ENCODE measurements at regions not wholly inside any gene's neighbourhood (a gene's known extent, or its start where the extent isn't known, plus 50 kb on each side); places are given as distances from the start of the nearest gene placed in this dataset.
A peak's percentile ranks its signal among the peaks of the same experiment; 100 is the strongest.
"Not testable (repeated sequence)": the region's sequence is repeated elsewhere in the genome, so short reads cannot be mapped to it uniquely, and the experiment has no call there.

GRCh38 chr12:14075797-14076393 is 94.5 kb upstream of the GRIN2B start:
- no peaks in the 10 kb centered on the region for H3K4me1 ChIP-seq (ENCODE audit: control insufficient read depth, insufficient read depth, low read length)
- no peaks in the 10 kb centered on the region for H3K27me3 ChIP-seq (ENCODE audit: control insufficient read depth, insufficient read depth, low read length)
- no peaks in the 10 kb centered on the region for H3K36me3 ChIP-seq (ENCODE audit: control insufficient read depth, insufficient read depth, low read length)
- DNase-seq (ENCODE audit: low read depth, low spot score) = no peak
- no peaks in the 10 kb centered on the region for H3K9me3 ChIP-seq (ENCODE audit: control insufficient read depth, insufficient read depth, low read length)
- no CpG with 5 or more reads among the region's 2 CpGs for WGBS (ENCODE audit: insufficient coverage, insufficient read length)
- H3K4me3 ChIP-seq (ENCODE audit: low read length) = no peak overlapping the region
- no peak overlapping the region for H3K27ac ChIP-seq (ENCODE audit: low read length)

DNA sequence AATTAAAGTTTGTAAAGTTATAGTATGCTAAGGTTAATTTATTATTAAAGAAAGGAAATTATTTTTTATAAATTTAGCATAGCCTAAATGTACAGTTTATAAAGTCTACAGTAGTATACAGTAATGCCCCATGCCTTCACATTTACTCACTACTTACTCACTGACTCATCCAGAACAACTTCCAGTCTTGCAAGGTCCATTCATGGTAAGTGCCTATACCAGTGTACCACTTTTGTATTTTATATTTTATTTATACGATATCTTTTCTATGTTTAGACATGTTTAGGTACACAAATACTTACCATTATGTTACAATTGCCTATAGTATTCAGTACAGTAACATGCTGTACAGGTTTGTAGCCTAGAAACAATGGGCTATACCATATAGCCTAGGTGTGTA is 95.1 kb upstream of the GRIN2B start:
- H3K27me3 ChIP-seq (ENCODE audit: control insufficient read depth, insufficient read depth, low read length) = no peaks in the 10 kb centered on the region
- DNase-seq (ENCODE audit: low read depth, low spot score) = no peak
- H3K4me3 ChIP-seq (ENCODE audit: low read length) = no peak overlapping the region
- no peaks in the 10 kb centered on the region for H3K9me3 ChIP-seq (ENCODE audit: control insufficient read depth, insufficient read depth, low read length)
- H3K36me3 ChIP-seq (ENCODE audit: control insufficient read depth, insufficient read depth, low read length) = no peaks in the 10 kb centered on the region
- H3K27ac ChIP-seq (ENCODE audit: low read length) = no peak overlapping the region
- WGBS (ENCODE audit: insufficient coverage, insufficient read length) = no CpG with 5 or more reads among the region's 1 CpG
- H3K4me1 ChIP-seq (ENCODE audit: control insufficient read depth, insufficient read depth, low read length) = no peaks in the 10 kb centered on the region

DNA sequence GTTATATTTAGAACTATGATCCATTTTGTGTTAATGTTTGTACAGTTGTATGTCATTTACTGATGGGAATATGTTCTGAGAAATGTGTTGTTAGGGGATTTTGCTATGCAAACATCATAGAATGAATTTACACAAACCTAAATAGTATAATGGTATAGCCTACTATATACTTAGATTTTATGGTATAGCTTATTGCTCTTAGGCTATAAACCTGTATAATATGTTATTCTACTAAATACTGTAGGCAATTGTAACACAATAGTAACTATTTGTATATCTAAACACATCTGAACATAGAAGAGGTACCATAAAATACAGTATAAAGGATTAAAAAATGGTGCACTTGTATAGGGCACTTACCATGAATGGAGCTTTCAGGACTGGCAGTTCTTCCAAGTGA is 105.4 kb upstream of the GRIN2B start:
- no peaks in the 10 kb centered on the region for H3K4me1 ChIP-seq (ENCODE audit: control insufficient read depth, insufficient read depth, low read length)
- H3K9me3 ChIP-seq (ENCODE audit: control insufficient read depth, insufficient read depth, low read length) = no peaks in the 10 kb centered on the region
- no peaks in the 10 kb centered on the region for H3K27me3 ChIP-seq (ENCODE audit: control insufficient read depth, insufficient read depth, low read length)
- no peak overlapping the region for H3K4me3 ChIP-seq (ENCODE audit: low read length)
- H3K36me3 ChIP-seq (ENCODE audit: control insufficient read depth, insufficient read depth, low read length) = no peaks in the 10 kb centered on the region
- no peak overlapping the region for H3K27ac ChIP-seq (ENCODE audit: low read length)
- no peak for DNase-seq (ENCODE audit: low read depth, low spot score)

GRCh38 chr12:14099994-14100393 is 118.6 kb upstream of the GRIN2B start:
- H3K4me3 ChIP-seq (ENCODE audit: low read length) = no peak overlapping the region
- H3K27me3 ChIP-seq (ENCODE audit: control insufficient read depth, insufficient read depth, low read length) = no peaks in the 10 kb centered on the region
- no peak for DNase-seq (ENCODE audit: low read depth, low spot score)
- no peaks in the 10 kb centered on the region for H3K4me1 ChIP-seq (ENCODE audit: control insufficient read depth, insufficient read depth, low read length)
- no peak overlapping the region for H3K27ac ChIP-seq (ENCODE audit: low read length)
- no peaks in the 10 kb centered on the region for H3K9me3 ChIP-seq (ENCODE audit: control insufficient read depth, insufficient read depth, low read length)
- H3K36me3 ChIP-seq (ENCODE audit: control insufficient read depth, insufficient read depth, low read length) = no peaks in the 10 kb centered on the region
- WGBS (ENCODE audit: insufficient coverage, insufficient read length) = no CpG with 5 or more reads among the region's 3 CpGs

DNA sequence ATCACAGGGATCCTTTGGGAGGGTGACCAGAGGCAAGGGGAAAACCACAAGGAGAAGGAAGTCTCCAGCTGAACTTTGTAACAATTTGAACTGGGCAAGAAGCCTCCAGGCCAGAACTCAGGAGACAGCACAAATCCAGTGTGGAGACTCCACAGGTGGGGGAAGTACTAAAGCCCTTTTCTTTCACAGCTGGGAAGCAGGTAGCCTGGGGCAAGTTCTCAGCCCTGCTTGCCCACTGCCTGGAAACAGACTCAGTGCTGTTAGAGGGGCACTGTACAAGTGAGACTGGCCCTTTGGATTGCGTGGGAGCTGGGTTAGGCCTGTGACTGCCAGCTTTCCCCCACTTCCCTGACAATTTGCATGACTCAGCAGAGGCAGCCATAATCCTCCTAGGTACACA is 120.2 kb upstream of the GRIN2B start:
- not testable (repeated sequence) for DNase-seq (ENCODE audit: low read depth, low spot score); H3K4me1 ChIP-seq (ENCODE audit: control insufficient read depth, insufficient read depth, low read length); H3K4me3 ChIP-seq (ENCODE audit: low read length); H3K9me3 ChIP-seq (ENCODE audit: control insufficient read depth, insufficient read depth, low read length); H3K27ac ChIP-seq (ENCODE audit: low read length); H3K36me3 ChIP-seq (ENCODE audit: control insufficient read depth, insufficient read depth, low read length); H3K27me3 ChIP-seq (ENCODE audit: control insufficient read depth, insufficient read depth, low read length)
- WGBS (ENCODE audit: insufficient coverage, insufficient read length) = no CpG with 5 or more reads among the region's 1 CpG

DNA sequence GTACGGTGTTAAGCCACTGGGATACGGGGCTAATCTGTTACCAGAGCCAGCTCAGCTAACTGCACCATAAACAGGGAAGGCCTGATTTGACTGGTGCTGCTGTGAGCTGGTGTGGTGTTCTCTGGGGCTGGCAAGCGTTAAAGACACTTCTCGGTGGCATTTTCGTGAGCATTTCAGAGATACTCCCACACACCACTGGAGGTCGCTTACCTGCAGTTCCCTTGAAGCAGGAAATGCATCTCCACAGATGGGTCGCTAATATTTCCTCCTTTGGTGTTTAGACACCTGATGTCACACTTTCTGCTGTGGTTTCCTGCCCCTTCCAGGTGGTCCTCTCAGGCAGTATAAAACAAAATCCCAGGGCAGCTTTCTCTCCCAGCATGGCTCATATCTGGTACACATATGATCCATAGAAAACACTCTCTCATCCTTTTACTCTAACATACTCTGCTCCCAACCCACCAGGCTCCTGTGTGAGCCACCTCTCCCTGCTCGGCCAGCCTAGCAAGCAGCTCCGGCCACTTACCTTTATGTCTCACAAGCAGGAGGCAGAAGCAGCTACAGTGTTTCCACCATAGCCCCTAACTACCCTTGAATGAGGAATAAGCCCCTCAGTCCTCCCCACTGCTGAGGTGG is 129.9 kb upstream of the GRIN2B start:
- H3K27ac ChIP-seq (ENCODE audit: low read length) = no peak overlapping the region
- H3K4me1 ChIP-seq (ENCODE audit: control insufficient read depth, insufficient read depth, low read length) = peaks cover 1% of the 10 kb centered on the region; the same call in 1 of the 2 replicates
- H3K4me3 ChIP-seq (ENCODE audit: low read length) = no peak overlapping the region
- DNase-seq (ENCODE audit: low read depth, low spot score) = peak; percentile 31
- H3K36me3 ChIP-seq (ENCODE audit: control insufficient read depth, insufficient read depth, low read length) = no peaks in the 10 kb centered on the region
- no peaks in the 10 kb centered on the region for H3K27me3 ChIP-seq (ENCODE audit: control insufficient read depth, insufficient read depth, low read length)
- no peaks in the 10 kb centered on the region for H3K9me3 ChIP-seq (ENCODE audit: control insufficient read depth, insufficient read depth, low read length)
- WGBS (ENCODE audit: insufficient coverage, insufficient read length) = no CpG with 5 or more reads among the region's 9 CpGs

DNA sequence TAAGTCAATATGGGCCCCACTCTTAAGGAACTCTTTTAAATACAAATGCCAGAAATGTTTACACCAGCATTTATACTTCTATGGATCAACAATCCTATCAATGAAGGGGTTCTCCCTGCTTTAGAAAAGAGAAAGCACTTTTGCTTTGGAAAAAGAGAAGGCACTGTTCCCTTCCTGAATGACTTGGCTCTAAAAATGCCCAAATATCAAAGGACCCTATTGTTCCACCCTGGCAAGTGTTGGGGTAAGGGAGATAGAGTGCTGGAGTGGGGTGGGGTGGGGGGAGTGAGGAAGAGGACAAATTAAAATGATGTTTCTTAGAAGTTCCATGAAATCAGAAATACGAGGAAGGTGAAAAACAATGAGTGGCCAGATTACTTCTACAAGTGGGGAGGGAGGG is 131.6 kb upstream of the GRIN2B start:
- H3K27ac ChIP-seq (ENCODE audit: low read length) = no peak overlapping the region
- peaks cover 1% of the 10 kb centered on the region; the same call in 1 of the 2 replicates for H3K4me1 ChIP-seq (ENCODE audit: control insufficient read depth, insufficient read depth, low read length)
- WGBS (ENCODE audit: insufficient coverage, insufficient read length) = no CpG with 5 or more reads among the region's 1 CpG
- H3K9me3 ChIP-seq (ENCODE audit: control insufficient read depth, insufficient read depth, low read length) = no peaks in the 10 kb centered on the region
- H3K27me3 ChIP-seq (ENCODE audit: control insufficient read depth, insufficient read depth, low read length) = no peaks in the 10 kb centered on the region
- no peak overlapping the region for H3K4me3 ChIP-seq (ENCODE audit: low read length)
- H3K36me3 ChIP-seq (ENCODE audit: control insufficient read depth, insufficient read depth, low read length) = no peaks in the 10 kb centered on the region
- no peak for DNase-seq (ENCODE audit: low read depth, low spot score)

- Histone ChIP-seq H3K36me3 (ENCODE audit: control insufficient read depth, insufficient read depth, low read length) (no peaks in the 10 kb centered on the region), H3K9me3 (ENCODE audit: control insufficient read depth, insufficient read depth, low read length) (no peaks in the 10 kb centered on the region), H3K27me3 (ENCODE audit: control insufficient read depth, insufficient read depth, low read length) (no peaks in the 10 kb centered on the region), H3K4me1 (ENCODE audit: control insufficient read depth, insufficient read depth, low read length) (no peaks in the 10 kb centered on the region), H3K27ac (ENCODE audit: low read length) (no peak overlapping the region), H3K4me3 (ENCODE audit: low read length) (no peak overlapping the region)
- no CpG with 5 or more reads among the region's 2 CpGs for WGBS (ENCODE audit: insufficient coverage, insufficient read length)
- no peak for DNase-seq (ENCODE audit: low read depth, low spot score)
Observed at GRCh38 chr12:14126692-14127091, 145.3 kb upstream of the GRIN2B start.

DNA sequence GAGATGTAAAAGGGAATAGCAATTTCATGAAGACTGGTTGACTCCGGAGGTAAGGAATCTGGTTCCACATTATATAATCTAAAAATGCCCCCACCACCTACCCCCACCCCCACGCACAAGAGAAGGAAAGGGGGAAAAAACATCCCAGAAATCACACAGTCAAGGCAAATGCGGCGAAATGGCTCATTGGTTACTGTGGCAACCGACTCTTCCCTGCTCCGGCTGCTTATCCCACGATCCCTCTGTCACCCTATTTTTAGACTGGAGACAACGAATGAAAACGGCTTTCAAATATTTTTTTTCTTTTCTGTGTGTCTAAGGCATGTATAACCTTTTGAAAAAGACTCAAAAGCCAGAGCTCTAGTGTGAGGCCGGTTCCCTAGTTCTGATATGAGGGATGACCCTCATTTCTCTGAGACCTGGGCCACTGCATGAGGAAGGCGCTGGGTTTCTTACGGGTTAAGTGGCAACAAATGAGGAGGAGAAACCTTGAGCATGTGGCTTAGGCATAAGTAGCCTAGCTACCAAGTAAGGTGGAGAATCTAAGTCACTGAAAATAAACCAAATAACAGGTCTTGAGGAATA is 148.3 kb upstream of the GRIN2B start:
- H3K4me3 ChIP-seq (ENCODE audit: low read length) = no peak overlapping the region
- H3K27me3 ChIP-seq (ENCODE audit: control insufficient read depth, insufficient read depth, low read length) = no peaks in the 10 kb centered on the region
- H3K36me3 ChIP-seq (ENCODE audit: control insufficient read depth, insufficient read depth, low read length) = no peaks in the 10 kb centered on the region
- H3K4me1 ChIP-seq (ENCODE audit: control insufficient read depth, insufficient read depth, low read length) = no peaks in the 10 kb centered on the region
- H3K27ac ChIP-seq (ENCODE audit: low read length) = no peak overlapping the region
- no CpG with 5 or more reads among the region's 12 CpGs for WGBS (ENCODE audit: insufficient coverage, insufficient read length)
- DNase-seq (ENCODE audit: low read depth, low spot score) = no peak
- H3K9me3 ChIP-seq (ENCODE audit: control insufficient read depth, insufficient read depth, low read length) = no peaks in the 10 kb centered on the region

GRCh38 chr12:14135996-14136395 is 154.6 kb upstream of the GRIN2B start:
- Histone ChIP-seq H3K4me1 (ENCODE audit: control insufficient read depth, insufficient read depth, low read length) (no peaks in the 10 kb centered on the region), H3K9me3 (ENCODE audit: control insufficient read depth, insufficient read depth, low read length) (no peaks in the 10 kb centered on the region), H3K36me3 (ENCODE audit: control insufficient read depth, insufficient read depth, low read length) (no peaks in the 10 kb centered on the region), H3K27me3 (ENCODE audit: control insufficient read depth, insufficient read depth, low read length) (no peaks in the 10 kb centered on the region), H3K27ac (ENCODE audit: low read length) (no peak overlapping the region), H3K4me3 (ENCODE audit: low read length) (no peak overlapping the region)
- WGBS (ENCODE audit: insufficient coverage, insufficient read length) = no CpG with 5 or more reads among the region's 2 CpGs
- DNase-seq (ENCODE audit: low read depth, low spot score) = no peak

- Histone ChIP-seq H3K4me1 (ENCODE audit: control insufficient read depth, insufficient read depth, low read length) (no peaks in the 10 kb centered on the region), H3K36me3 (ENCODE audit: control insufficient read depth, insufficient read depth, low read length) (no peaks in the 10 kb centered on the region), H3K27ac (ENCODE audit: low read length) (no peak overlapping the region), H3K27me3 (ENCODE audit: control insufficient read depth, insufficient read depth, low read length) (no peaks in the 10 kb centered on the region), H3K4me3 (ENCODE audit: low read length) (no peak overlapping the region), H3K9me3 (ENCODE audit: control insufficient read depth, insufficient read depth, low read length) (no peaks in the 10 kb centered on the region)
- DNase-seq (ENCODE audit: low read depth, low spot score) = no peak
- no CpG with 5 or more reads among the region's 6 CpGs for WGBS (ENCODE audit: insufficient coverage, insufficient read length)
Observed at GRCh38 chr12:14138495-14138894, 157.1 kb upstream of the GRIN2B start.

Measured in iPS DF 6.9 (cell line).